Skeletal muscle tissue (tissue), 3 donors: ENCODE measurements at regions not wholly inside any gene's neighbourhood (a gene's known extent, or its start where the extent isn't known, plus 50 kb on each side); places are given as distances from the start of the nearest gene placed in this dataset.
"Not testable (repeated sequence)": the region's sequence is repeated elsewhere in the genome, so short reads cannot be mapped to it uniquely, and the experiment has no call there.

ENCODE experiments used
- H3K27ac ChIP-seq: one replicate; pipeline ENCODE4 v1.7.0; 2013; ENCODE audit warnings: mild to moderate bottlenecking, low read depth, low read length, inconsistent platforms
- H3K27me3 ChIP-seq, 3 donors: one replicate each; pipeline ENCODE4 v1.7.0; 2013; ENCODE audit warnings: low read length in 3 of 3; ENCODE audit not compliant: control insufficient read depth in 3 of 3, insufficient read depth in 3 of 3
- H3K36me3 ChIP-seq, 3 donors: one replicate each; pipeline ENCODE4 v1.7.0; 2013; ENCODE audit warnings: low read length in 3 of 3; ENCODE audit not compliant: control insufficient read depth in 3 of 3, insufficient read depth in 3 of 3
- H3K4me1 ChIP-seq, 3 donors: one replicate each; pipeline ENCODE4 v1.7.0; 2013; ENCODE audit warnings: low read length in 3 of 3, mild to moderate bottlenecking in 3 of 3; ENCODE audit not compliant: control insufficient read depth in 3 of 3, insufficient read depth in 3 of 3
- H3K4me3 ChIP-seq, 3 donors: one replicate each; pipeline ENCODE4 v1.7.0; 2013; ENCODE audit warnings: low read length in 3 of 3
- H3K9ac ChIP-seq, 3 donors: one replicate each; pipeline ENCODE4 v1.7.0; 2013; ENCODE audit warnings: low read length in 3 of 3, mild to moderate bottlenecking in 3 of 3, moderate library complexity in 2 of 3, low read depth in 1 of 3
- H3K9me3 ChIP-seq, 3 donors: one replicate each; pipeline ENCODE4 v1.7.0; 2013; ENCODE audit warnings: low read length in 3 of 3; ENCODE audit not compliant: control insufficient read depth in 3 of 3
- donor health status: Osteomylitis.

DNA sequence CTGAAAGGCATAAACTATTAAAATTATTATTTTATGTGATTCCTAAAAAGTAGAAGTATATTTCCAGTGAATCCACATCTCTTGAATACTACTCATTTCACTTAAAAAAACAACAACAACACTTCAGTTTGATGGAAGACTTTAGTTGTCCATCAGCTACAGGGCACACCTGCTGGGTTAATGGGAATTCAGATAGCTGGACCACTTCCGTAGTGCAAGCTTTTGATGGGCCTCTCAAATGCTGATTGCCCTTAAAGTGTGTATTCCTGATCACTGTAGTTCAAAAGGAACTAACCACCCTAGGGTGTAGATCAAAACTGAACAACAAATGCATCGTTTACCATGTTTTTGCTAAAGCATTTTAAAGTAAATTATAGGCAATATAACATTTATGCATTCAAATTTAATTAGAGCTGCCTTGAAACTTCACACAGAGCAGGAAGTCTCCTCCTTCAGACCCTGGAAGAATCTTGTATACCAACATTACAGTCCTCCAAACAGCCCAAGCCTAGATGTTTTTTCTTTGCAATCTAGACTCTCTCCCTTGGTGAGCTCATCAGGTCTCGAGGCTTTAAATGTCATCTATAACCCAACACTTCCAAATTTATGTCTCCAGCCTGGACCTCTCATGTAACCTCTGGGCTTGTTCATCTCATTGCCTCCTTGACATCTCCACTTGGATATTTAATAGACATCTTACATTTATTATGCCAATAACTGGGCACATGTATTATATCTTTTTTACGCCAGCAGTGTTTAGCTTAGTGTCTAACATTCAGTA, 510.1 kb upstream of the SLC39A10 start:
- H3K27ac ChIP-seq = no peak overlapping the region
- no peaks in the 10 kb centered on the region for H3K4me1 ChIP-seq
- H3K9ac ChIP-seq = no peak overlapping the region
- peaks cover 0 to 3% (median 2%) of the 10 kb centered on the region in 3 donors for H3K9me3 ChIP-seq
- no peaks in the 10 kb centered on the region for H3K27me3 ChIP-seq
- H3K4me3 ChIP-seq = no peak overlapping the region
- H3K36me3 ChIP-seq = no peaks in the 10 kb centered on the region

DNA sequence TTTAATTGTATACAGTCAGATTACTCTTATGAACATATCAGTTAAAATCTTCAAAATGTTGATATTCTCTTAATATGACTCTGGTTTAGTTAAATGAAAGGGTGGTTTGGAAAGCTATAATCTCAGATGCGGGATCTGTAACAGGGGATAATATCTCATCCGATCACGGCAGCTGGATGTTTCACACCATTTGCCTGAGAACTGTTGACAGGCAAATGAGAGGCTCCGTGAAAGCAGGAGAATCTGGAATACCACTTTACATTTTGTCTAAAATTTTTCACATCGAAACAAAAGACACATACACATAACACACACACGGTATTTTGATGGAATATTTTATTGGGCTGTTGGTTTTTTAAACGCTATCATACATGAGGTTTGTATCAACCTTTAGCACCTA, 518.6 kb upstream of the SLC39A10 start:
- peaks cover 0 to 2% (median 0%) of the 10 kb centered on the region in 3 donors for H3K9me3 ChIP-seq
- no peaks in the 10 kb centered on the region for H3K36me3 ChIP-seq
- H3K4me3 ChIP-seq = no peak overlapping the region
- no peaks in the 10 kb centered on the region for H3K4me1 ChIP-seq
- no peaks in the 10 kb centered on the region for H3K27me3 ChIP-seq
- no peak overlapping the region for H3K27ac ChIP-seq
- H3K9ac ChIP-seq = no peak overlapping the region

DNA sequence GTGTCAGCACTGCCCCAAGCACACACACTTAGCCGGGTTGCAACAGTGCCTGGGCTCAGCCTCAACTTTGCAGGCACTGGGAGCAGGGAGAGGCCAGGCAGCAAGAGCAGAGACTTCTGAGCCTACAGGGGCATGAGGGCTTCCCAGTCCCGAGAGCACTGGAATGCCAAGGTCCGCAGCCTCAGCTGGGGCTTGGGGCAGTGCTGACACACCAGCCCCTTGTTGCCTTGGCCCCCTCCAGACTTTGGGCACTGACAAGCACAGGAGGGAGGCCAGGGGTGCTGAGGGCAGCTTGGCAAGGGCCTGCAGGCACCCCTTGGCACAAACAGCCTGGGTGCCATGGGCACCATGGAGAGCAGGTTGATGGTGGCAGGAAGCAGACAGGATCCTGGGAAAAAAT, 531.1 kb upstream of the SLC39A10 start:
- H3K36me3 ChIP-seq, H3K9ac ChIP-seq, H3K4me3 ChIP-seq, H3K9me3 ChIP-seq, H3K4me1 ChIP-seq, H3K27ac ChIP-seq, H3K27me3 ChIP-seq: not testable (repeated sequence)

- H3K4me1 ChIP-seq = no peaks in the 10 kb centered on the region
- no peak overlapping the region for H3K27ac ChIP-seq
These were observed 532.5 kb upstream of the SLC39A10 start for GRCh38 chr2:195124391-195125079.

DNA sequence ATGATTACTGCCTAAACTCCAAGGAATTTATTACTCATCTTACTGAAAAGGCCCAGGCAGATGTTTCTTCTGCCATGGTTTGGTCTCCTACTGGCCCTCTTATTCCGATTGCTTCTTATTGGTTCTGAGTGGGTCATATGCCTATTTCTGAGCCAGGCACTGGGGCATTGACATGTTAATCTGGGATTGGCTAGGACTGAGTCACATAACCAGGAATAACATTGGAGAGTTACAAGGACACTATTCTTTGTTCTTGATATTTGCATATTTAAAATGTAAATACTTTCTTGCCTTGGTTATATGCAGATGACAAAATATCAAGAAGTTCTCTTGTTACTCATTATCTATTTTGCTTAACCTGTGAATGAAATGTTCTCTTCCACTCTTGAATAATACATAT, 534.4 kb upstream of the SLC39A10 start:
- no peak overlapping the region for H3K4me3 ChIP-seq
- no peaks in the 10 kb centered on the region for H3K4me1 ChIP-seq
- no peak overlapping the region for H3K27ac ChIP-seq
- H3K27me3 ChIP-seq = no peaks in the 10 kb centered on the region
- H3K9me3 ChIP-seq = no peaks in the 10 kb centered on the region
- H3K36me3 ChIP-seq = no peaks in the 10 kb centered on the region
- no peak overlapping the region for H3K9ac ChIP-seq

More at GRCh38 chr2:195124391-195125079, 532.5 kb upstream of the SLC39A10 start:
- no peaks in the 10 kb centered on the region for H3K9me3 ChIP-seq
- H3K4me3 ChIP-seq = no peak overlapping the region
- H3K36me3 ChIP-seq = no peaks in the 10 kb centered on the region
- H3K27me3 ChIP-seq = no peaks in the 10 kb centered on the region
- no peak overlapping the region for H3K9ac ChIP-seq

DNA sequence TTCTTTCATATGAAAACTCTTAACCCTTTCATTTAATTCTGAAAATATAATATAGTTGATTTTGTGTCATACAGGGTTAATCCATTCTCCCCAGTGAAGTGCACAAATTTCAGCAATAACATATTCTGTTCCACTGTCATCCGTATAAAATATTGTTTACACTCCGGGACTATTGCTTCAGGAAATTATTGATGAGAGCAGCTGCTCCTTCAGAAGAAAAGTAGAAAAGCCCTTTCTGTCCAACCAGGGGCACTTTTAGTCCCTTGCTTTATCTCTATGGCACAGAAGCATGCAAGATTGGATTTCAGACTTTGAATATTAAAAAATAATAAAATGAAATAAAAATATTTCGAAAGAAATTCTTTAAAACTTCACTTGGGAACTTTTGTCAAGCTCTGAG, 535.7 kb upstream of the SLC39A10 start:
- no peak overlapping the region for H3K9ac ChIP-seq
- H3K4me1 ChIP-seq = no peaks in the 10 kb centered on the region
- H3K9me3 ChIP-seq = no peaks in the 10 kb centered on the region
- H3K4me3 ChIP-seq = no peak overlapping the region
- no peaks in the 10 kb centered on the region for H3K36me3 ChIP-seq
- no peak overlapping the region for H3K27ac ChIP-seq
- no peaks in the 10 kb centered on the region for H3K27me3 ChIP-seq

GRCh38 chr2:195119231-195119630, 537.8 kb upstream of the SLC39A10 start:
- Histone ChIP-seq H3K27ac (no peak overlapping the region), H3K36me3 (no peaks in the 10 kb centered on the region), H3K4me3 (no peak overlapping the region), H3K9ac (no peak overlapping the region), H3K27me3 (no peaks in the 10 kb centered on the region), H3K9me3 (no peaks in the 10 kb centered on the region), H3K4me1 (no peaks in the 10 kb centered on the region)

- H3K9me3 ChIP-seq = no peaks in the 10 kb centered on the region
- no peaks in the 10 kb centered on the region for H3K4me1 ChIP-seq
- H3K27ac ChIP-seq = no peak overlapping the region
- no peaks in the 10 kb centered on the region for H3K36me3 ChIP-seq
- H3K27me3 ChIP-seq = no peaks in the 10 kb centered on the region
- no peak overlapping the region for H3K9ac ChIP-seq
- no peak overlapping the region for H3K4me3 ChIP-seq
These were observed 538.8 kb upstream of the SLC39A10 start for GRCh38 chr2:195118276-195118675.

DNA sequence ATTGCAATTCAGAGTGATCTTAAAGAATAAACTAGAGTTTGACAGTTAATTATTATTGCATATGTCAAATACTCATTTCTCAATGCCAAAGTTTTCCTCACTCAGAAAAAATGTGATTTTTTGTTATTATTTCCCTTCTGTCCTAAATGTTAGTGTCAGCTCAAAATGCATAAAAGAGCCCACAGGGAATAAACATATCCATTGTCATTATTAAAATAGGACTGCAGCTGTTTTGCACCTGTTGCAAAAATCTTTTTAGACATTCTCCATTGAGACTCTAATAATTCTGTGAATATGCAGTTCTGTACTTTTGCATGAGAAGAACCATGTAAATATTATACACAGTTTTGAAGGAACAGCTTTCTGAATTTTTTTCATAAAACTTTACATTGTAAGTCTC, 540.0 kb upstream of the SLC39A10 start:
- Histone ChIP-seq H3K4me1 (no peaks in the 10 kb centered on the region), H3K9ac (no peak overlapping the region), H3K4me3 (no peak overlapping the region), H3K27me3 (no peaks in the 10 kb centered on the region), H3K36me3 (no peaks in the 10 kb centered on the region), H3K27ac (no peak overlapping the region), H3K9me3 (no peaks in the 10 kb centered on the region)

DNA sequence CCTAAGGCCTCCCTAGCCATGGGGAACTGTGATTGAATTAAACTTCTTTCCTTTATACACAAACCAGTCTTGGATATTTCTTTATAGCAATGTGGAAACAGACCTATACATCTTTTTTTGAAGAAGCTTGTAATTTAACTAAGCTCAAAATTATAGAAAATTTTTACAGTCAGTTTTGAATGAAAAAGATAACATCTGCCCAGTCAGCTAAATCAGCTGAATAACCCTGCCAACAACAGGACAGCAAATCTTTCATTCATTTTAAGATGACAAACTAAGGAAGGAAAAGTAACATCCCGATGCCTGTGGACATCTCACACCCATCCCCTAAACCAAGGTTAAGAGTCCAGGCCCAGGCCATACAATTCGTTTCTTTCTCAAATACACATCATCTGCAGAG, 541.3 kb upstream of the SLC39A10 start:
- Histone ChIP-seq H3K9me3 (peaks cover 0 to 3% (median 0%) of the 10 kb centered on the region in 3 donors), H3K27ac (no peak overlapping the region), H3K36me3 (no peaks in the 10 kb centered on the region), H3K4me3 (no peak overlapping the region), H3K27me3 (no peaks in the 10 kb centered on the region), H3K4me1 (no peaks in the 10 kb centered on the region), H3K9ac (no peak overlapping the region)
